Renal cortex interstitium (tissue), 11 donors: ENCODE measurements at regions not wholly inside any gene's neighbourhood (a gene's known extent, or its start where the extent isn't known, plus 50 kb on each side); places are given as distances from the start of the nearest gene placed in this dataset.

ENCODE experiments used
- DNase-seq, 11 donors: peaks; one replicate each; pipeline ENCODE4 v3.0.0-alpha.2; 2013; ENCODE audit warnings: low read depth in 9 of 11, low spot score in 4 of 11; ENCODE audit errors: extremely low read depth in 1 of 11

DNA sequence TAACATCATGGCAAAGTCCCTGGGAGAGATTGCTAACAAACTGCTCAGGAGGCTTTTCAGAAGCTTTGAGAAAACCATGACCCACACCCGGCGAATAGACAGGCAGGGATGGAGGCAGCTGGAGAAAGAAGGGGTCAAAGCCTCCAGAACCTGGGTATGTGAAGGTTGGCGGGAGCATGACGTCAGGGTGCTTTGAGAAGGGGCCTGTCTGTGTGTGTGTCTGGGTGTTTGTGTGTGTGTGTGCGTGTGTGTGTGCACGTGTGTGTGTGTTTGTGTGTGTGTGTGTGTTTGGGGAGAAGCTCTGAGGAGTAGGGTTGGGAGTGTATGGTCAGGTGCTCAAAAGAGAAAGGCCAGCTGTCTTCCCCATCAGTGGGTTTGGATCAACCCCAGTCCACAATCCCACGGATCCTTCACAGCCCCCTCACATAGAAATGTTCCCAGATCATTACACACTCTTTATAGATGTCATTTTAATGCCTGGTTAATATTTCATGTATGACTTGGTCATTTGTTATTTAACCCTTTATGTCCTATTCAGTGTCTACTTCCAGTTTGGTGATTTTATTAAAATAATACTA is 254.1 kb upstream of the SMIM21 start:
- no peak for DNase-seq

DNA sequence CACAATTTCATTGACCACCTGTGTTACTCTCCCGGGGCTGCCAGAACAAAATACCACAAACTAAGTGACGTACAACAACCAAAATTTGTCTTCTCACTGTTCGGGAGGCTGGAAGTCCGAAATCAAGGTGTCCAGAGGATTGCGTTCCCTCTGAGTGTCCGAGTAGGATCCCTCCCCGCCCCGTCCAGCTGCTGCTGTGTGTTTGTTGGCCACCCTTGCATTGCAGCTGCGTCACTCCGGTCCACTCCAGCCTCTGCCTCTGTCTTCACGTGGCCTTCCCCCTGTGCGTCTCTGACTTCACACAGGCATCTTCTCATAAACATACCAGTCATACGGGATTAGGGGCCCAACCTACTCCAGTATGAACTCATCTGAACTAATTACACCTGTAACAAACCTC is 251.8 kb upstream of the SMIM21 start:
- no peak for DNase-seq

DNA sequence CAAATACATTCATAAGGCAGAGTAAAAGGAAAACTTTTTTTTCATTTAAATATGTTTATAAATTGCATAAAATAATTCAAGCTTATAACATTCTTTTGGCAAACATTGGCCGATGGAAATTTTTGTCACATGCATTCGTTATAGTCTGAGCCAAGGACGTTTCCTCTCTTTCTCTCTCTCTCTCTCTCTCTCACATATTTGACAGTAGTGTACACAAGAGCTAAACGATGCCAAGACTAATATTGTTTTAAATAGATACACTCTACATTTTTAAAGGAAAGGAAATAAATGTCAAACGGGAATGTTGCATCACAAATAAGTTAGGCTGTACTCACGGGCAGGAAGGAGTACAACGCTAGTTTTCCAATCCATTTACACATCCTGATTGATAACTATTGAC is 251.1 kb upstream of the SMIM21 start:
- DNase-seq, result peak in 1 of 11 donors; percentile 38

DNA sequence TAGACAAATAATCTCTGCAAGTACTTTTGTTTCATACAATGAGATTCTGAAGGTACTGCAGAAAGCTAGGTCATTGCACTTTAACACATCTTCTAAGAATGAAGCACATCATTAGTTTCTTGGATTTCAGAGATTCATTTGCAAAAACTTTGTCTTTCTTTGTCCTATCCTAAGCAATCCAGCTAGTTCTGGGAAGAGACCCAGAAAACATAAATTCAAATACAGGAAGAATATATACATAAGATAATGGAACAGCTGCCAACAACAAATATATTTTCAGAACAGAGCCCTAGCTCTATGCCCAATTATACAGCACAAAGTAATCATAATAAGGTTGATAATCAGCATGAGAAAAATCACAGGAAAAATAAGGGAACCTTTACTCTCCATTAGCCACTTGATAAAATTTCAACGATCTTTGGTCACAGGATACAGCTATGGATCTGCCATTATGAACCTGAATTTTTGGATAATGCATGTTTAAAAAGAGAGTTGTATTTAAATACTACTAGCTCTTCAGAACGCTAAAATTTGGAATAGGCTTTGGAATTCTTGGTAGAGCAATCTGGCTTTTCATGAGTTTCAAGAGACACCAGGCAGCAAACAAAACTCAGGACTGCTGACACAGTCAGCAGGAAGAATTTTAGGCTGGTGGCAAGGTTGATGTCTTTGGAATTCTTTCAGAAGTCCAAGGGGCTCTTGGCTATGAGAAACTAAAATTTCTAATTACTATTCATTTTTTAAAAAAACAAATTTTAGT is 250.4 kb upstream of the SMIM21 start:
- no peak for DNase-seq

DNA sequence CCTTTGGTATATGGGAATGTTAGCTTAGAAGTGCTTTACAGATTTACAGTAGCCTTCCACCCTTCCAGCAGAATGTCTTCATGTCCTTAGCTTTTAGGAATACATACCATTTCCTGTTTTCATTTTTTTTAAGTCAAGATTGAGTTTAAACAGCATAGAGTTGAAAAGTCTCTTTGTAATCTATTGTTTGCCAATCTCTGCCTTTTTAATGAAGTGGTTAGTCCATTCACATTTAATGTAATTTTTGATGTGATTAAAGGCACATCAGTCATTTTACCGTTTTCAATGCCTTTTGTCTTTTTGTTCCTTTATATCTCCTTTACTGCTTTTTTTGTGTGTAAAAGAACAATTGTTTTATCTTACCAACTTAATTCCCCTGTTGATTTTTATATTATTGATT is 233.4 kb upstream of the SMIM21 start:
- no peak for DNase-seq

DNA sequence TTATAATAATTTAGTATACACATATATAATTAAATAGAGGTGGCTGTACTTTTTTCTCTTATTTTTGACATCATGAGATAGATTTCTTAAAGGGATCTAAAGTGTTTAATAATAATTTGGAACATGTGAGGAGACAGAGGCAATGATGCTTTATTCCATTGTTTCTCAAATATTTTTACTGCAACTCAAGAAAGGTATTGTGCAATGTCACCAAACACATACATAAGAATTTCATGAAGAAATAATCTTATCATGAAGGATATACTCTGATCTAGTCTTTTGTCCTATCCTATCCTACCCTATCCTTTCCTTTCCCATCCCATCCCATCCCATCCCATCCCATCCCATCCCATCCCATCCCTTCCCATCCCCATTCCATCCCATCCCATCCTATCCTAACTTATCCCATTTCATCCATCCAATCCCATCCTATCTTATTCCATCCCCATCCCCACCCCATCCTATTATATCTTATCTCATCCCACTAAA is 232.1 kb upstream of the SMIM21 start:
- DNase-seq, result no peak

DNA sequence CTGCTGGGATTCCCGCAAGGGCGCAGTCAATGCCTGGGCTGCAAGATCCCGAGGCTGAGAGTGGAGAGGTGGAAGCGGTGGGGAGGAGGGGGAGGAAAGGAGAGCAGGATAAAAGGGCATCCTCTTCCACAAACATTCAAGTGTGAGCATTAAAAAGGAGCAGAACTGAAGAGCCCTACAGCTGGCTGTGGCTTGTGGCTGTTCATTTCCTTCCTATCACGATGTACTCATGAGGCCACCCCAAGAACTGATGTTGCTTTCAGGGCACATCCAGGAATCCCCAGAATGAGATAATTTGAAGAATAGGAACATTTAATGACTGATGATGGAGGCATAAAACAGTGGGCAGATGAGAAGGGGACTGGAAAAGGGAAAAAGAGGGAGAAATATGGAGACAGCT is 230.8 kb upstream of the SMIM21 start:
- no peak for DNase-seq

DNA sequence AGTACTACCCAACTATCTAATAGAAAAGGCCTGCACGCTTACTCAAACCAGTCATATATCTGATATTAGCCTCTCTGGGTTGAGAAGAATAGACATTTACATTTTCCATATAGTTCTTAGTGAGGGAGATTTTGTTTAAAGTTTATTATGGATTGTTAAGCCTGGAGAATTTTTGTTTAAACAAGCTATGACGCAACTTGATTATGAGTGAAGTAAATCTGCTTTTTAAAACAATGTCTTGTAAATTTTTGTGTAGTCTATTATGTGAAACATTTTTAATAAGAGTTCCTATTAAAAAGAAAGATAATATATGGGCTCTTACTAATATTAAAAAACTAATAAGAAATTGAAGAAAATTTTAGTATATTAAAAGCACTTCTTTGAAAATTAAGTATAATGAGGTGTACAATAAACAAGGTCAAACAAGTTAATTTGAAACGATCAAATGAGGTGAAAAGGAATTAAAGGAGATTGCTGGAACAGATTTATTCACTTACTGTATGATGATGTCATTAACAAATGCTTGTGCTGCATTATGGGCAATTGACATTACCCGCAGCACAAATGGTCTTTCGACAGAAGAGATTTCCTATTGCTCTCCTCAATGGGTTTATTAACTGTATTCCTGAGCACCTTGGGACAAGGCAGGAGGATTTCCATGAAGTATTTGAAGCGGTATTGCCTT is 229.2 kb upstream of the SMIM21 start:
- no peak for DNase-seq

DNA sequence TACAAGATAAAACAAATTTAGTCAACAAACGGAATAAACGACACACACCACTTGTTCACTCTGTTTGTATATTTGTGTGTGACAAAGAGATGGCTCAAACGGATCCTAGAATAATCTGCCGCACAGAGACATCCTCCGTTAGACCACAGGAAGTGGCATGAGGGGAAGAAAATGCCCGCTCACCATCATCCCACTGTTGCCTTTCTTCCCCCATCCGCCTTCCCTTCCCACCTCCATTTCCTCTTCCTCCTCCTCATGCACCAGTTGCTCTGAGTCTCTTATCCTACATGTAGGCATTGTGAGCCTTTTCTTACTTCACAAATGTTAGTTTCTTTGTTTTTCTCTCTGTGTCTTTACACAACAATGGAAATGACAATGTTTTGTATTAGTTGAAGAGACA is 228.5 kb upstream of the SMIM21 start:
- no peak for DNase-seq

DNA sequence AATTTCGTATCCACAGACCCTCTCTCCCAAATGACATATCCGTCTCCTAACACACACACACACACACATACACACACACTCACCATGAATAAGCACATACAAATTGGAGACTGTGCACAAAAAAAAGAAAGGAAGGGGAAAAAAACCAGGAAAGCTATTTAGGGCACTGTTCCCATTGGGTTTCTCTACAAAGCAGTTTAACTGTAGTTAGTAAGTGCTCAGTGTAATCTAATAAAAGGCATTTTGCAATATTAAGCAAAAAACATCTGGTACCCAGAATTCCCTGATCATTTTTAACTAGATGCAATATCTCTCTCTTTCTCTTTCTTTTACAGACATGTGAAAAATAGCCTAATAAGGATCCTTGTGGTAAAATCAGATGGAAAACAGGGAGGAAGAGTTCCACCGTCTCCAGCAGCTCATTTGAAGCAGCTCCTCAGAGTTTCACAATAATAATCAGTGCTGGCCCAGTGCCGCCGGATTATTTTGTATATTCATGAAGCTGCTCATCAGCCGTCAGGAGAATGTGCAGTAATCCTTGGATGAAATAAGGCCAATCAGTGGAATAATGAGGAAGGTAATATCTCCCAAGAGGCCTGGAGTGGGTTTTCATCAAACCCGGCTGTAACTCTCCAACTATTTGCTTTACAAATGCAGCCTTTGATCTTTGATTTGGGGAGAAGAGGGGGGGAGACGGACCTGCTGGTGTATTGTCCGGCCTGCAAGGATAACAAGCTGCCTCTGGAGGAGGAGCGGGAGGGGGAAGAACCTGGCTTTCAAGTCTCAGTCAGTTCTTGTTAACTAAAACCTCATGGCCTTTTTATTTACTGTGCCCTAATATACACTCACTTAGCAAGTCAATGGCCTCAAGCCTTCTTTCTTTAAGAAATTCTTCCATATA is 227.6 kb upstream of the SMIM21 start:
- peak in 1 of 11 donors; percentile 12 for DNase-seq

DNA sequence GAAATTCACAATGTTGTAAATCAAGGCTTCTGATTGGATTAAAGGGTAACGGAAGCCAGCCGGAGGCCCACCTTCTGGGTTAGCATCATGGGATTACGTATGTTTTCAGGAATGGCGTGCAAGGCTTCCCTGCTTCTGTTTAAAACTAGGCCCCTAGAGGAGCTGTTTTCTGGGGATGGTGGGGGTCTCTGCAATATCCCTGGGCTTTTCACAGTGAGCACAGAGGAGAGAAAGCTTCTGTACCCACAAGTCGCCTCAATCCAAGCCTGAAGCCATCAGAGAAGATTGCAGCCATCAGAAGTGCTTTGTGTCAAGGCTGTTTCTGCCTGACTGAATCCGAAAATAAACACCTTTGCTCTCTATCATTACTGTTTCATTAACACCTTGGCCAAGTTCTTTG is 226.9 kb upstream of the SMIM21 start:
- DNase-seq, result peak in 1 of 11 donors; percentile 5

DNA sequence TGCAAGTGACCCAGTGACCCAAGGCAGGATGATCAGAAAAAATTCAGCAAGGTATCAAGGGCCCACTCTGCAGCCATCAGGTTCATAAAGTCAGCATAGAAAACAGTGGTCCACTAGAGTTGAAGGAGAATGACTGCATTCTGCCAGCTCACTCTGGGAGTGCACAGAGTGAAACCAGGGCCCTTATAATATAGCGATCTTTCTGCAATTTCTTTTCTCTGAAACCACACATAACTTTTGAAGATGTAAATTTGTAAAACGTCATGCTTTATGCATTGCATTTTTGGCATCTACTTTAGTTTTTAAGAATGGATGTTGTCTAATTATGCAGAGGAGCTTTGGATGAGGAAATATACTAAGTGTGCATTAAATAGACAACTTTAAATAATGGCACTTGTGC is 225.0 kb upstream of the SMIM21 start:
- DNase-seq, result no peak

DNA sequence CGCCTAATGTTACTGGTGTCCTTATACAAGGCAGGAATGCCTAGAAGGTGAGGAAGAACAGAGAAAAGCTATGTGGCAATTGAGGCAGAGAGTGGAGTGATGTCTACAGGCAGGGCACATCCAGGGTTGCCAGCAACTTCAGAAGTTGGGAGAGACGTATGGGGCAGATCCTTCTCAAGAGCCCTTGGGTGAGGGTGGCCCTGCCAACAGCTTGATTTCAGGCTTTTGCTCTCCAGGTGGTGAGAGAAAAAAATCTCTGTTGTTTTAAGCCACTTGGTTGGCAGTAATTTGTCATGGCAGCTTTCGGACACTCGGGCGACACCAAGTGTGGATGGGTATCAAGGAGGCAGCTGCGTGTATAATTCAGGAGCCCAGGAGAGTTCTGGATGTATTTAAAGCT is 217.4 kb upstream of the SMIM21 start:
- no peak for DNase-seq

DNA sequence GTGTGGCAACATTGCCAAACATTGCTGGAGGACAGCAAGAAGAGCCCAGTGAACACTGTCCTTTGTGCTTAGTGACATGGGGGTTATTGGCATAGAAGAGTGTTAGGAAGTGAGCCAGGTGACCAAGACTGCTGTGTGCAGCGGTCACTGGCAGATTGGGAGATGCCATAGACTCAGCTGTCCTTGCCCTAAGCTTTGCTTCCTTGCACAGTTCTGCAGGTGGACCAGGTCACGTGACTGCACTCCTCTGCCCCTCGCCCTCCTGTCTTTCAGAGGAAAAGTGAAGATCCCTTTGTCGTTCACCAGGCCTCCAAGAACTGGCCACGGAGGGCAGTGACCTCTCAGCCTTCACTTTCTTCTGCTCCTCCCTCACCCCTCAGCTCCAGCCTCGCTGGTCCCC is 215.6 kb upstream of the SMIM21 start:
- no peak for DNase-seq

DNA sequence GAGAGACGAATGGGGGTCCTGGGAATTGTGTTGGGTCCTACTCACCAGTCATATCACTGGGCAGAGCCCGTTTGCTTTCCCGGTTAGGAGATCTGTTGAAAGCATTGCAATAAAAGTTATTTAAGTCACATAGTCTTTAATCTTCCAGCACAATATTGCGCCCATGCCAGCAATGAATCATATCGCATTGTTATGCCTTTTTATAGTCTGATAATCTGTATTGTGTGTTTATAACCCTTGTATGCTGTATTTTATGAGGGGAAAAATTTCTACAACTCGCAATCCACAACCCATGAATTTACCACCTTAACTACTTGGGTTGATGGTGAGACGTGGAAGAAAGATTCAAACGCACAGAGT is 211.9 kb upstream of the SMIM21 start:
- DNase-seq, result no peak

DNA sequence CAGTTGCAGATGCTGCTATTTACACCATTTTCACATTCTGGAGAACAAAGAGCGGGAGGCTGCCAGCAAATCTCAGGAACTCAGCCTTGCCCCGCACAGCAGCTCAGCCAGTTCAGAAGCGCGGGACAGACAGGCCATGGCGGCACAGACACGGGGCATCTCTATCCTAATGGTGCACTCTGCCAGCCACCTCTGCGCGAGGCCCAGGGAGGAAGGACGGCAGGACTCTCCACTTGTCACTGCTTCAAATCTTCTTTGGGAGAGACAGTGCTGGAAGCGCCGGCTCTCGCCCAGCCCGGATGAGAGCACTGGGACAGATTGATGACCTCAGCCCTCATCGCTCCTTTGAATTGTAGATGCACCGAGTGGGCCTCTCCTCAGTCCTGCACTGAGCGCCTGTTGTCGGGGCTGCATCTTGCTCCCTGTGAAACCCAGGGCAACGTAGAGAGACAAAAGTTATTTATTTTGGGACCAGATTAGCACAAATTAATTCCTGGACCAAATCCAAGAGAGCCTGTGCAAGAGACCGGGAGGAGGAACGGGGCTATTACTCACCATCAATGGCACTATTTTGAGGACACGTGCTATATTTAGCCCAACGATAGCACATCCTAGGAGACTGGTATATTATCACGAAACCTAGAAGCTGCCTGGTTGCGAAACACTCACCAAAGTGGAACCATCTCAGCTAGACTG is 211.4 kb upstream of the SMIM21 start:
- peak in 5 of 11 donors; percentile 22 to 26 (median 22) for DNase-seq

DNA sequence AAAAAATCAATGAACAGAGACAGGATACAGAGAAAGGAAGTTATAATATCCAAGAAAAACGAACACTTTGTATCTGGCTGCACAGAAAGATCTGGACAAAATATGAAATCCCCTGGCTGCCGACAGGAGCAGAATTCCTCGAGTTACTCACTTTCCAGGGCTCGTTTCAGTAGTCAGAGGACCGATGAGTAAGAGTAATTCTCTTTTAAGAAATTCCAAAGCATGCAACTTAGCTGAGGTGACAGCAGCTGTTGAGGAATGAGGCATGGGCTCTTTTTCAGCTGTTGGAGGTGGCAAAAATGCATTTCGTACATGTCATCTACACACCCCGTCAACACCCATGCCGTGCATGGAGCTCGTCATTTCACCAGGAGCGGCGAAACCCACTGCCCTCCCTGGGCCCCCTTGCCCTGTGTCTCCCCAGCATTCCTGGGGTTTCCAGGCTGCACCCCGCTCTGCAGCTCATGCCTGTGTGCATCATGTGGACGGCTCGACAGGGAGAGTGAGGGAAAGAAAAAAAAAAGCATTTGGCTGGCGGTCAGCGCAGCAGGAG is 210.8 kb upstream of the SMIM21 start:
- peak in 4 of 11 donors; percentile 4 to 23 (median 8) for DNase-seq

DNA sequence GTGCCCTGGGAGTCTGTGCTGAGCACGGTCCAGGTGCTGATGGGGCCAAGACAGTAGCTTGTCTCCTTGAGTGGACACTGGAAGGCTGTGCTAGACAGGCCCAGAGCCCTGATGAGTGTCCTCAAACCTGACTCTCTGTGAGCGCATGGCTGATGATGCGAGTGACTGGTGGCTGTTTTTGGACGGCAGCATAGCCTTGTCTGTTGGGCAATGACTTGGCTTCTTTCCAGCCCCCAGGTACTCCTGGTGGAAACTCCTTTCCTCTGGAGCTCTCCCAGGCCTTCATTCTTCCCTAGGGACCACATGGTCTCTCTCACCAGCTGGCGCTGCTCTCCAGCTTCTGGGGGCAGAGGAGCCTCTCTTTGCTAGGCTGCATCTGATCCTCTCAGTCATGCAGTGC is 207.6 kb upstream of the SMIM21 start:
- DNase-seq, result no peak

DNA sequence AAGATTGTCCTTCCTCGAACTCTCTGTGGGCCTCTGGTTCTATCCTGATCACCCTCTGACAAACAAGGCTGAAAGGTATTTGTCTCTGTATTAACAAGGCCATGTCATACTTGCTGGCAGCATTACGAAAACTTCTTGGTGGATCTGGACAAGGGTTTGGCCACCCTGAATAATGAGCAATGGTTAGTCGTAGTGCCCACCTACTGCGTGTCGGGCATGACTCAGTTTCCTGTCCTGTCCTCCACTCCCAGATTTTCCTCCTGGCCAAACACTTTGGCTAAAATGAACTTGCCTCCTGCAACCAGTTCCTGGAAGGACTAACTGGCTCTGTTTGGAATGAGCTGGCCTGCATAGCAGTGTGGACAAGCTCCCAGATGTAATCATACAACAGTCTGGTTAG is 198.5 kb upstream of the SMIM21 start:
- DNase-seq, result no peak
